ENCODE measurements at regions not wholly inside any gene's neighbourhood (a gene's known extent, or its start where the extent isn't known, plus 50 kb on each side); places are given as distances from the start of the nearest gene placed in this dataset.

- no peak for DNase-seq (ENCODE audit: low spot score in 2 of 2)
- H3K27ac ChIP-seq: no peak overlapping the region
- H3K9me3 ChIP-seq: no peaks in the 10 kb centered on the region
- no peak overlapping the region for H3K4me3 ChIP-seq
- H3K27me3 ChIP-seq: no peaks in the 10 kb centered on the region
- no peaks in the 10 kb centered on the region for H3K4me1 ChIP-seq
- 68 to 71% methylated on average over 5 of the region's 5 CpGs for WGBS, 2 donors
- TF ChIP-seq POLR2A (IDR thresholded peaks at IDR 0.05) (no peak), CTCF (IDR thresholded peaks at IDR 0.05) (no peak), EP300 (IDR thresholded peaks at IDR 0.05) (no peak)
- H3K36me3 ChIP-seq: no peaks in the 10 kb centered on the region
Observed at GRCh38 chr15:77706482-77707244, 74.0 kb upstream of the LINGO1 start.

GRCh38 chr15:77702211-77702957, 69.7 kb upstream of the LINGO1 start:
- H3K36me3 ChIP-seq: no peaks in the 10 kb centered on the region
- no peak for TF ChIP-seq EP300 (IDR thresholded peaks at IDR 0.05)
- TF ChIP-seq POLR2A (IDR thresholded peaks at IDR 0.05): no peak
- no peak for TF ChIP-seq CTCF (IDR thresholded peaks at IDR 0.05)
- DNase-seq (ENCODE audit: low spot score in 2 of 2): no peak
- no peak overlapping the region for H3K27ac ChIP-seq
- H3K27me3 ChIP-seq: peaks cover 0 to 17% of the 10 kb centered on the region in 2 donors
- H3K9me3 ChIP-seq: no peaks in the 10 kb centered on the region
- no peak overlapping the region for H3K4me3 ChIP-seq
- H3K4me1 ChIP-seq: no peaks in the 10 kb centered on the region
- WGBS, 2 donors: 24 to 27% methylated on average over 5 of the region's 5 CpGs

GRCh38 chr15:77698481-77698880, 65.8 kb upstream of the LINGO1 start:
- no peaks in the 10 kb centered on the region for H3K4me1 ChIP-seq
- H3K4me3 ChIP-seq: no peak overlapping the region
- no peaks in the 10 kb centered on the region for H3K9me3 ChIP-seq
- no peak for TF ChIP-seq POLR2A (IDR thresholded peaks at IDR 0.05)
- TF ChIP-seq EP300 (IDR thresholded peaks at IDR 0.05): no peak
- no peak for TF ChIP-seq CTCF (IDR thresholded peaks at IDR 0.05)
- no peak overlapping the region for H3K27ac ChIP-seq
- 56 to 58% methylated on average over 10 of the region's 10 CpGs for WGBS, 2 donors
- H3K27me3 ChIP-seq: peaks cover 0 to 55% of the 10 kb centered on the region in 2 donors
- H3K36me3 ChIP-seq: no peaks in the 10 kb centered on the region
- no peak for DNase-seq (ENCODE audit: low spot score in 2 of 2)

GRCh38 chr15:77697893-77698292, 65.2 kb upstream of the LINGO1 start:
- no peaks in the 10 kb centered on the region for H3K4me1 ChIP-seq
- WGBS, 2 donors: 46 to 49% methylated on average over 7 of the region's 7 CpGs
- H3K9me3 ChIP-seq: no peaks in the 10 kb centered on the region
- no peak for DNase-seq (ENCODE audit: low spot score in 2 of 2)
- H3K27me3 ChIP-seq: peaks cover 0 to 61% of the 10 kb centered on the region in 2 donors
- H3K4me3 ChIP-seq: no peak overlapping the region
- H3K27ac ChIP-seq: no peak overlapping the region
- H3K36me3 ChIP-seq: no peaks in the 10 kb centered on the region
- TF ChIP-seq EP300 (IDR thresholded peaks at IDR 0.05) (no peak), POLR2A (IDR thresholded peaks at IDR 0.05) (no peak), CTCF (IDR thresholded peaks at IDR 0.05) (no peak)

- WGBS, 2 donors: 66 to 69% methylated on average over 8 of the region's 8 CpGs
- no peak for TF ChIP-seq EP300 (IDR thresholded peaks at IDR 0.05)
- TF ChIP-seq CTCF (IDR thresholded peaks at IDR 0.05): no peak
- no peak for TF ChIP-seq POLR2A (IDR thresholded peaks at IDR 0.05)
- no peak overlapping the region for H3K4me3 ChIP-seq
- H3K9me3 ChIP-seq: no peaks in the 10 kb centered on the region
- no peaks in the 10 kb centered on the region for H3K4me1 ChIP-seq
- no peaks in the 10 kb centered on the region for H3K36me3 ChIP-seq
- no peak for DNase-seq (ENCODE audit: low spot score in 2 of 2)
- no peak overlapping the region for H3K27ac ChIP-seq
- peaks cover 0 to 70% of the 10 kb centered on the region in 2 donors for H3K27me3 ChIP-seq
Observed at GRCh38 chr15:77696871-77697270, 64.2 kb upstream of the LINGO1 start.

All from tibial nerve (tissue), 4 donors.